Ecto neural progenitor cell (in vitro differentiated cells): ENCODE measurements at regions not wholly inside any gene's neighbourhood (a gene's known extent, or its start where the extent isn't known, plus 50 kb on each side); places are given as distances from the start of the nearest gene placed in this dataset.

Experiments
- DNase-seq: peaks from one replicate; pipeline ENCODE4 v3.0.0-alpha.2; 2018; ENCODE audit warnings: low spot score

- DNase-seq: no peak
Measured at GRCh38 chr6:129778793-129779192, 68.8 kb upstream of the ARHGAP18 start.

- DNase-seq: no peak
Measured at GRCh38 chr6:129777371-129777770, 67.4 kb upstream of the ARHGAP18 start.

- DNase-seq: no peak
Measured at GRCh38 chr6:129776542-129777330, 66.8 kb upstream of the ARHGAP18 start.

GRCh38 chr6:129774697-129775447 is 64.9 kb upstream of the ARHGAP18 start:
- peak; percentile 83 for DNase-seq

GRCh38 chr6:129773304-129773703 is 63.3 kb upstream of the ARHGAP18 start:
- no peak for DNase-seq

GRCh38 chr6:129771678-129772077 is 61.7 kb upstream of the ARHGAP18 start:
- no peak for DNase-seq

- no peak for DNase-seq
Measured at GRCh38 chr6:129767776-129768485, 58.0 kb upstream of the ARHGAP18 start.

- peak; percentile 85 for DNase-seq
Measured at GRCh38 chr6:129766959-129767728, 57.2 kb upstream of the ARHGAP18 start.

- DNase-seq: no peak
Measured at GRCh38 chr6:129764761-129765407, 54.9 kb upstream of the ARHGAP18 start.

GRCh38 chr6:129759796-129760605 is 50.0 kb upstream of the ARHGAP18 start:
- DNase-seq: no peak
